GM12892 (cell line): ENCODE measurements at regions not wholly inside any gene's neighbourhood (a gene's known extent, or its start where the extent isn't known, plus 50 kb on each side); places are given as distances from the start of the nearest gene placed in this dataset.

Experiments used
- POLR2A ChIP-seq: IDR thresholded peaks from 2 replicates; pipeline ENCODE4 v1.6.1; 2011; ENCODE audit warnings: low read depth, low read length, control low read depth
- POLR2AphosphoS5 ChIP-seq: IDR thresholded peaks from 2 replicates; pipeline ENCODE4 v1.6.1; 2011; ENCODE audit warnings: low read depth, low read length, control low read depth

- no peak for TF ChIP-seq POLR2AphosphoS5
- no peak for TF ChIP-seq POLR2A
Observed at GRCh38 chr14:87405563-87405962, 587.4 kb downstream of the GALC start.
